ENCODE measurements at regions not wholly inside any gene's neighbourhood (a gene's known extent, or its start where the extent isn't known, plus 50 kb on each side); places are given as distances from the start of the nearest gene placed in this dataset.

- ChIA-PET CTCF (ENCODE audit: unreplicated experiment) (no interaction called here), POLR2A (no interaction called here)
- Histone ChIP-seq H2AFZ (ENCODE audit: low read length) (no peak overlapping the region), H3K4me3 (ENCODE audit: low read depth, low read length, poor library complexity, severe bottlenecking) (no peak overlapping the region), H3K9me2 (ENCODE audit: insufficient read depth, low read length) (no peaks in the 10 kb centered on the region), H3K27ac (ENCODE audit: low read depth, low read length, poor library complexity, severe bottlenecking) (no peak overlapping the region), H3K4me1 (ENCODE audit: insufficient read depth, low read length, poor library complexity, severe bottlenecking) (no peaks in the 10 kb centered on the region), H3K9me3 (ENCODE audit: low read length) (no peaks in the 10 kb centered on the region), H4K20me1 (ENCODE audit: insufficient read depth, low read length) (no peaks in the 10 kb centered on the region), H3K36me3 (ENCODE audit: insufficient read depth, low read length) (no peaks in the 10 kb centered on the region), H3K4me2 (ENCODE audit: low read length) (no peak overlapping the region), H3K79me2 (ENCODE audit: insufficient read depth, low read depth, low read length) (no peaks in the 10 kb centered on the region)
- intact Hi-C loops (cut with micrococcal nuclease; ENCODE audit: unreplicated experiment) = no loop called here
- no TSS peak for BruUV-seq (replicated peaks)
- no peak for DNase-seq (ENCODE audit: low spot score)
- TF ChIP-seq EZH2phosphoT487 (IDR thresholded peaks at IDR 0.05; ENCODE audit: borderline replicate concordance, low read depth, low read length) = no peak
- TF ChIP-seq CTCF (conservative IDR thresholded peaks at IDR 0.05; ENCODE audit: low read length) = no peak
These were observed 553.3 kb downstream of the TFEC start for GRCh38 chr7:115477193-115477651.

- Histone ChIP-seq H3K9me3 (ENCODE audit: low read length) (no peaks in the 10 kb centered on the region), H3K4me1 (ENCODE audit: insufficient read depth, low read length, poor library complexity, severe bottlenecking) (no peaks in the 10 kb centered on the region), H3K9me2 (ENCODE audit: insufficient read depth, low read length) (no peaks in the 10 kb centered on the region), H3K4me2 (ENCODE audit: low read length) (no peak overlapping the region), H4K20me1 (ENCODE audit: insufficient read depth, low read length) (no peaks in the 10 kb centered on the region), H3K27ac (ENCODE audit: low read depth, low read length, poor library complexity, severe bottlenecking) (no peak overlapping the region), H2AFZ (ENCODE audit: low read length) (no peak overlapping the region), H3K4me3 (ENCODE audit: low read depth, low read length, poor library complexity, severe bottlenecking) (no peak overlapping the region), H3K36me3 (ENCODE audit: insufficient read depth, low read length) (no peaks in the 10 kb centered on the region), H3K79me2 (ENCODE audit: insufficient read depth, low read depth, low read length) (no peaks in the 10 kb centered on the region)
- TF ChIP-seq CTCF (conservative IDR thresholded peaks at IDR 0.05; ENCODE audit: low read length) (no peak), EZH2phosphoT487 (IDR thresholded peaks at IDR 0.05; ENCODE audit: borderline replicate concordance, low read depth, low read length) (no peak)
- CTCF ChIA-PET (ENCODE audit: unreplicated experiment) = no interaction called here
- intact Hi-C loops (cut with micrococcal nuclease; ENCODE audit: unreplicated experiment) = no loop called here
- POLR2A ChIA-PET = no interaction called here
- no peak for DNase-seq (ENCODE audit: low spot score)
- no TSS peak for BruUV-seq (replicated peaks)
These were observed 553.8 kb downstream of the TFEC start for GRCh38 chr7:115476671-115477181.

- BruUV-seq (replicated peaks) = no TSS peak
- Histone ChIP-seq H3K4me1 (ENCODE audit: insufficient read depth, low read length, poor library complexity, severe bottlenecking) (no peaks in the 10 kb centered on the region), H3K27ac (ENCODE audit: low read depth, low read length, poor library complexity, severe bottlenecking) (no peak overlapping the region), H3K4me2 (ENCODE audit: low read length) (no peak overlapping the region), H4K20me1 (ENCODE audit: insufficient read depth, low read length) (no peaks in the 10 kb centered on the region), H3K4me3 (ENCODE audit: low read depth, low read length, poor library complexity, severe bottlenecking) (no peak overlapping the region), H3K9me3 (ENCODE audit: low read length) (no peaks in the 10 kb centered on the region), H3K36me3 (ENCODE audit: insufficient read depth, low read length) (no peaks in the 10 kb centered on the region), H3K79me2 (ENCODE audit: insufficient read depth, low read depth, low read length) (no peaks in the 10 kb centered on the region), H3K9me2 (ENCODE audit: insufficient read depth, low read length) (no peaks in the 10 kb centered on the region), H2AFZ (ENCODE audit: low read length) (no peak overlapping the region)
- POLR2A ChIA-PET = no interaction called here
- CTCF ChIA-PET (ENCODE audit: unreplicated experiment) = no interaction called here
- DNase-seq (ENCODE audit: low spot score) = no peak
- TF ChIP-seq EZH2phosphoT487 (IDR thresholded peaks at IDR 0.05; ENCODE audit: borderline replicate concordance, low read depth, low read length) (no peak), CTCF (conservative IDR thresholded peaks at IDR 0.05; ENCODE audit: low read length) (no peak)
- intact Hi-C loops (cut with micrococcal nuclease; ENCODE audit: unreplicated experiment) = no loop called here
These were observed 554.0 kb downstream of the MDFIC start for GRCh38 chr7:115475761-115476385.
